Stimulated activated CD8-positive, alpha-beta memory T cell treated with anti-CD3 and anti-CD28 coated beads, Interleukin-7, amount 100 ng/mL, for 24 hours (primary cell): ENCODE measurements at regions not wholly inside any gene's neighbourhood (a gene's known extent, or its start where the extent isn't known, plus 50 kb on each side); places are given as distances from the start of the nearest gene placed in this dataset.
"Not testable (repeated sequence)": the region's sequence is repeated elsewhere in the genome, so short reads cannot be mapped to it uniquely, and the experiment has no call there.

Experiments used
- DNase-seq: peaks from one replicate; pipeline ENCODE4 v3.0.0-alpha.2; 2020; ENCODE audit warnings: low read depth

- DNase-seq: no peak
These were observed 509.7 kb downstream of the ZEB2 start for GRCh38 chr2:144010096-144010836.

- no peak for DNase-seq
These were observed 513.8 kb downstream of the ZEB2 start for GRCh38 chr2:144006139-144006538.

- no peak for DNase-seq
These were observed 515.2 kb downstream of the ZEB2 start for GRCh38 chr2:144004742-144005141.

GRCh38 chr2:144003460-144004075, 516.4 kb downstream of the ZEB2 start:
- DNase-seq: no peak

- DNase-seq: no peak
These were observed 522.9 kb downstream of the ZEB2 start for GRCh38 chr2:143996974-143997373.

- no peak for DNase-seq
These were observed 525.0 kb downstream of the ZEB2 start for GRCh38 chr2:143994961-143995360.

GRCh38 chr2:143991596-143991995, 528.3 kb downstream of the ZEB2 start:
- DNase-seq: not testable (repeated sequence)

- no peak for DNase-seq
These were observed 531.8 kb downstream of the ZEB2 start for GRCh38 chr2:143988082-143988481.

- DNase-seq: no peak
These were observed 538.5 kb downstream of the ZEB2 start for GRCh38 chr2:143981428-143981827.

GRCh38 chr2:143977356-143977755, 542.6 kb downstream of the ZEB2 start:
- DNase-seq: no peak

GRCh38 chr2:143975216-143975615, 544.7 kb downstream of the ZEB2 start:
- no peak for DNase-seq

- no peak for DNase-seq
These were observed 545.7 kb downstream of the ZEB2 start for GRCh38 chr2:143974262-143974661.

GRCh38 chr2:143968860-143969259, 551.1 kb downstream of the ZEB2 start:
- DNase-seq: no peak

GRCh38 chr2:143968360-143968759, 551.6 kb downstream of the ZEB2 start:
- no peak for DNase-seq

- DNase-seq: no peak
These were observed 554.3 kb downstream of the ZEB2 start for GRCh38 chr2:143965493-143966164.

GRCh38 chr2:143964891-143965290, 555.0 kb downstream of the ZEB2 start:
- DNase-seq: no peak

- no peak for DNase-seq
These were observed 559.7 kb downstream of the ZEB2 start for GRCh38 chr2:143960177-143960576.

- no peak for DNase-seq
These were observed 562.6 kb downstream of the ZEB2 start for GRCh38 chr2:143957321-143957720.

- no peak for DNase-seq
These were observed 564.4 kb downstream of the ZEB2 start for GRCh38 chr2:143955401-143956065.

- DNase-seq: no peak
These were observed 565.1 kb downstream of the ZEB2 start for GRCh38 chr2:143954844-143955243.

GRCh38 chr2:143954186-143954585, 565.7 kb downstream of the ZEB2 start:
- no peak for DNase-seq

GRCh38 chr2:143953451-143954030, 566.4 kb downstream of the ZEB2 start:
- no peak for DNase-seq
